Neural progenitor cell (in vitro differentiated cells): ENCODE measurements at regions not wholly inside any gene's neighbourhood (a gene's known extent, or its start where the extent isn't known, plus 50 kb on each side); places are given as distances from the start of the nearest gene placed in this dataset.

Experiments used
- CTCF ChIP-seq: fragments of 200-600 bp; sonication (generic); IDR thresholded peaks from 2 replicates; pipeline ENCODE4 v1.5.1; 2017; ENCODE audit warnings: antibody characterized with exemption, mild to moderate bottlenecking
- EZH2 ChIP-seq: fragments of 200-600 bp; sonication (generic); IDR thresholded peaks from 2 replicates; pipeline ENCODE4 v1.6.1; 2017; ENCODE audit warnings: antibody characterized with exemption, mild to moderate bottlenecking, moderate library complexity
- EZH2phosphoT487 ChIP-seq: fragments of 200-600 bp; sonication (generic); IDR thresholded peaks from 2 replicates; pipeline ENCODE4 v1.6.1; 2017; ENCODE audit warnings: antibody characterized with exemption

- TF ChIP-seq CTCF (no peak), EZH2 (no peak), EZH2phosphoT487 (no peak)
Observed at GRCh38 chr10:69736886-69737641, 64.6 kb upstream of the COL13A1 start.
